ENCODE measurements at regions not wholly inside any gene's neighbourhood (a gene's known extent, or its start where the extent isn't known, plus 50 kb on each side); places are given as distances from the start of the nearest gene placed in this dataset.

DNA sequence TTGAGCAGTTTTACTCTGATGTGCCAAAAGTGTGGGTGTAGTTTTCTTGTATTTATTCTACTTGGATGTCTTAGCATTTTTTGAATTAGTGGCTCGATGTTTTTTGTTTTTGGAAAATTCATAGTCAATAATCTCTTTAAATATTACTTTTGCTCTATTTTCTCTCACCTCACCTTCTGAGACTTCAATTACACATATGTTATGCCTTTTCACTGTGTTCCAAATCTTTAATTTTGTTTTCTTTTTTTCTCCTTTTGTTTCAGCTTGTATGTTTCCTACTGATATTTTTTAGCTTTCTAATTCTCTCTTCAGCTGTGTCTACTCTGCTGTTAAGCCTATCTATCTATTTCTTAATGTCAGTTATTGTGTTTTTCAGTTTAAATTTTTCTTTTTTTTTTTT lies 69.5 kb downstream of the ZNF503 start:
- TF ChIP-seq, protein P1, sequence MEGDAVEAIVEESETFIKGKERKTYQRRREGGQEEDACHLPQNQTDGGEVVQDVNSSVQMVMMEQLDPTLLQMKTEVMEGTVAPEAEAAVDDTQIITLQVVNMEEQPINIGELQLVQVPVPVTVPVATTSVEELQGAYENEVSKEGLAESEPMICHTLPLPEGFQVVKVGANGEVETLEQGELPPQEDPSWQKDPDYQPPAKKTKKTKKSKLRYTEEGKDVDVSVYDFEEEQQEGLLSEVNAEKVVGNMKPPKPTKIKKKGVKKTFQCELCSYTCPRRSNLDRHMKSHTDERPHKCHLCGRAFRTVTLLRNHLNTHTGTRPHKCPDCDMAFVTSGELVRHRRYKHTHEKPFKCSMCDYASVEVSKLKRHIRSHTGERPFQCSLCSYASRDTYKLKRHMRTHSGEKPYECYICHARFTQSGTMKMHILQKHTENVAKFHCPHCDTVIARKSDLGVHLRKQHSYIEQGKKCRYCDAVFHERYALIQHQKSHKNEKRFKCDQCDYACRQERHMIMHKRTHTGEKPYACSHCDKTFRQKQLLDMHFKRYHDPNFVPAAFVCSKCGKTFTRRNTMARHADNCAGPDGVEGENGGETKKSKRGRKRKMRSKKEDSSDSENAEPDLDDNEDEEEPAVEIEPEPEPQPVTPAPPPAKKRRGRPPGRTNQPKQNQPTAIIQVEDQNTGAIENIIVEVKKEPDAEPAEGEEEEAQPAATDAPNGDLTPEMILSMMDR (IDR thresholded peaks at IDR 0.05; ENCODE audit: low read depth, low read length), result no peak

GRCh38 chr10:75331081-75331480 lies 70.5 kb downstream of the ZNF503 start:
- TF ChIP-seq, protein P1 (IDR thresholded peaks at IDR 0.05; ENCODE audit: low read depth, low read length), result no peak
- no peak overlapping the region for H3K4me3 ChIP-seq (ENCODE audit: low read depth, low read length)

More for the DNA sequence above, 69.5 kb downstream of the ZNF503 start:
- H3K4me3 ChIP-seq (ENCODE audit: low read depth, low read length), result no peak overlapping the region

DNA sequence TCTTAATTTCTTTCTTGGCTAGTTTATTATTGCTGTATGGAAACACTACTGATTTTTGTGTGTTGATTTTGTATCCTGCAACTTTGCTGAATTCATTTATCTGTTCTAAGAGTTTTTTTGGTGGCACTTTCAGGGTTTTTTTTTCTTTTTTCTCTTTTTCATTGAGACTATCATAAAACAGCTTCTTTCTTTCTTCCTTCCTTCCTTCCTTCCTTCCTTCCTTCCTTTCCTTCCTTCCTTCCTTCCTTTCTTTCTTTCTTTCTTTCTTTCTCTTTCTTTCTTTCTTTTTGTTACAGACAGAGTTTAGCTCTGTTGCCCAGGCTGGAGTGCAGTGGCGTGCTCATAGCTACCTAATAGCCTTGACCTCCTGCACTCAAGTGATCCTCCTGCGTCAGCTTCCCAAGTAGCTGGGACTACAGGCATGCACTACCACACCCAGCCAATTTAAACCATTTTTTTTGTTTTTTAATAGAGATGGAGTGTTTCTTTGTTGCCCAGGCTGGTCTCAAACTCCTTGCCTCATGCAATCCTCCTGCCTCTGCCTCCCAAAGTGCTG lies 72.3 kb downstream of the ZNF503 start:
- TF ChIP-seq, protein P1 (IDR thresholded peaks at IDR 0.05; ENCODE audit: low read depth, low read length), result no peak
- H3K4me3 ChIP-seq (ENCODE audit: low read depth, low read length), result no peak overlapping the region

DNA sequence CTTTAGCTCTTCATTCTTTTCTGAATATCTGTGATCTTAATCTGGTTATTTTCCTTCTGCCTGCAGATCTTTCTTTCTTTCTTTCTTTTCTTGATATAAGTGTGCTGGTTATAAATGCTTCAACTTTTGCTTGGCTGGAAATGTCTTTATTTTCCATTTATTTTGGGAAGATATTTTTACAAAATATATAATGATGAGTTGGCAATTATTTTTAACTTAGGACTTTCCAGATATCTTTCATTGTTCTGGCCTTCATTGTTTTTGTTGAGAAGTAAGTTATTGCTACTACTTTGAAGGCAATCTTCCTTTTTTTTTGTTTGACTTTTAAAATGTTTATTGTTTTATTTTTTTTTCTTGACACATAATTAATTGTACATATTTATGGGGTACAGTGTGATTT lies 75.3 kb downstream of the ZNF503 start:
- no peak overlapping the region for H3K4me3 ChIP-seq (ENCODE audit: low read depth, low read length)
- TF ChIP-seq, protein P1 (IDR thresholded peaks at IDR 0.05; ENCODE audit: low read depth, low read length), result no peak

- H3K4me3 ChIP-seq (ENCODE audit: low read depth, low read length), result no peak overlapping the region
- TF ChIP-seq, protein P1 (IDR thresholded peaks at IDR 0.05; ENCODE audit: low read depth, low read length), result no peak
Observed at GRCh38 chr10:75319274-75319673, 82.3 kb downstream of the ZNF503 start.

- TF ChIP-seq, protein P1 (IDR thresholded peaks at IDR 0.05; ENCODE audit: low read depth, low read length), result no peak
- no peak overlapping the region for H3K4me3 ChIP-seq (ENCODE audit: low read depth, low read length)
Observed at GRCh38 chr10:75314570-75314969, 78.8 kb upstream of the COMTD1 start.

GRCh38 chr10:75312440-75312839 lies 76.7 kb upstream of the COMTD1 start:
- H3K4me3 ChIP-seq (ENCODE audit: low read depth, low read length), result no peak overlapping the region
- TF ChIP-seq, protein P1 (IDR thresholded peaks at IDR 0.05; ENCODE audit: low read depth, low read length), result no peak
